HEK293 (cell line): ENCODE measurements at regions not wholly inside any gene's neighbourhood (a gene's known extent, or its start where the extent isn't known, plus 50 kb on each side); places are given as distances from the start of the nearest gene placed in this dataset.

Source experiments
- CTCF ChIA-PET: fragments of 350-600 bp; formaldehyde crosslinking; extraction: SDS; loops from one replicate; lab custom pipeline; 2021; ENCODE audit warnings: antibody characterized with exemption; lab: Yijun Ruan, JAX
- POLR2A ChIA-PET: fragments of 300-600 bp; formaldehyde crosslinking; extraction: SDS; loops from one replicate; lab custom pipeline; 2020; ENCODE audit warnings: antibody characterized with exemption, inconsistent platforms; lab: Yijun Ruan, JAX
- H3K27ac ChIP-seq: fragments of 200-500 bp; sonication (Bioruptor generic); 2 replicates; pipeline ENCODE4 v1.5.1; 2014; ENCODE audit warnings: low read depth, low read length, control low read depth, inconsistent platforms; ENCODE audit errors: extremely low read depth
- H3K36me3 ChIP-seq, 2 experiments: fragments of 200-500 bp in 1 of 2; sonication (Bioruptor generic) in 1 of 2; 1 replicate in 1 of 2; 2 replicates in 1 of 2; pipeline ENCODE4 v1.5.1; 2014 to 2017; ENCODE audit warnings: inconsistent platforms in 2 of 2, low read length in 2 of 2; ENCODE audit not compliant: control insufficient read depth in 2 of 2, insufficient read depth in 1 of 2
- H3K4me1 ChIP-seq: fragments of 200-500 bp; sonication (Bioruptor generic); 2 replicates; pipeline ENCODE4 v1.5.1; 2014; ENCODE audit warnings: mild to moderate bottlenecking, low read length, inconsistent platforms; ENCODE audit not compliant: control insufficient read depth, insufficient read depth
- H3K4me3 ChIP-seq: 2 replicates; pipeline ENCODE4 v1.5.1; 2011; ENCODE audit warnings: low read depth, mild to moderate bottlenecking, control low read depth, low read length, moderate library complexity
- H3K9me3 ChIP-seq: fragments of 200-500 bp; sonication (Bioruptor generic); 2 replicates; pipeline ENCODE4 v1.5.1; 2014; ENCODE audit warnings: low read depth, low read length, inconsistent platforms; ENCODE audit not compliant: control insufficient read depth, insufficient read depth
- BCL11A ChIP-seq: fragments of 450-650 bp; formaldehyde crosslinking; IDR thresholded peaks from 2 replicates; pipeline ENCODE4 v1.5.1; 2016; ENCODE audit warnings: low read depth, missing biosample characterization, missing genetic modification characterization
- GLI4 ChIP-seq: fragments of 450-650 bp; formaldehyde crosslinking; IDR thresholded peaks from 2 replicates; pipeline ENCODE4 v1.5.1; 2016; ENCODE audit warnings: missing biosample characterization, missing genetic modification characterization
- HOXC10 ChIP-seq: sonication (generic); formaldehyde crosslinking; IDR thresholded peaks from 2 replicates; pipeline ENCODE4 v1.8.1; 2023; ENCODE audit warnings: mild to moderate bottlenecking, missing genetic modification reagents
- KLF7 ChIP-seq: fragments of 450-650 bp; formaldehyde crosslinking; IDR thresholded peaks from 2 replicates; pipeline ENCODE4 v1.5.1; 2016; ENCODE audit warnings: missing biosample characterization, missing genetic modification characterization, borderline replicate concordance
- OSR2 ChIP-seq: fragments of 450-650 bp; formaldehyde crosslinking; IDR thresholded peaks from 2 replicates; pipeline ENCODE4 v1.5.1; 2016; ENCODE audit warnings: missing biosample characterization, missing genetic modification characterization
- OVOL3 ChIP-seq: fragments of 450-650 bp; formaldehyde crosslinking; IDR thresholded peaks from 2 replicates; pipeline ENCODE4 v1.5.1; 2016; ENCODE audit warnings: missing biosample characterization, missing genetic modification characterization
- ZBTB17 ChIP-seq: fragments of 450-650 bp; formaldehyde crosslinking; IDR thresholded peaks from 2 replicates; pipeline ENCODE4 v1.5.1; 2016; ENCODE audit warnings: missing biosample characterization, missing genetic modification characterization
- ZNF146 ChIP-seq: fragments of 450-650 bp; formaldehyde crosslinking; IDR thresholded peaks from 2 replicates; pipeline ENCODE4 v1.5.1; 2016; ENCODE audit warnings: missing biosample characterization, missing genetic modification characterization
- ZNF292 ChIP-seq: fragments of 450-650 bp; formaldehyde crosslinking; IDR thresholded peaks from 2 replicates; pipeline ENCODE4 v1.5.1; 2016; ENCODE audit warnings: low read depth, missing biosample characterization, missing genetic modification characterization, borderline replicate concordance
- ZNF335 ChIP-seq: fragments of 450-650 bp; formaldehyde crosslinking; conservative IDR thresholded peaks from 2 replicates; pipeline ENCODE4 v1.5.1; 2016; ENCODE audit warnings: missing biosample characterization, missing genetic modification characterization
- ZNF561 ChIP-seq: fragments of 450-650 bp; IDR thresholded peaks from 2 replicates; pipeline ENCODE4 v1.5.1; 2018; ENCODE audit warnings: missing biosample characterization, missing genetic modification characterization, borderline replicate concordance
- ZNF629 ChIP-seq: fragments of 450-650 bp; formaldehyde crosslinking; IDR thresholded peaks from 2 replicates; pipeline ENCODE4 v1.5.1; 2017; ENCODE audit warnings: missing biosample characterization, missing genetic modification characterization
- ZNF701 ChIP-seq: fragments of 450-650 bp; formaldehyde crosslinking; IDR thresholded peaks from 2 replicates; pipeline ENCODE4 v1.5.1; 2016; ENCODE audit warnings: missing biosample characterization, missing genetic modification characterization
- TF ChIP-seq, protein P1 (sequence below): fragments of 450-650 bp; formaldehyde crosslinking; IDR thresholded peaks from 2 replicates; pipeline ENCODE4 v1.5.1; 2016; ENCODE audit warnings: missing biosample characterization, missing genetic modification characterization
- TF ChIP-seq, protein P2 (sequence below): fragments of 450-650 bp; formaldehyde crosslinking; IDR thresholded peaks from 2 replicates; pipeline ENCODE4 v1.5.1; 2016; ENCODE audit warnings: missing biosample characterization, missing genetic modification characterization
- TF ChIP-seq, protein P3 (sequence below): fragments of 450-650 bp; formaldehyde crosslinking; IDR thresholded peaks from 2 replicates; pipeline ENCODE4 v1.5.1; 2016; ENCODE audit warnings: missing biosample characterization, missing genetic modification characterization, borderline replicate concordance
- TF ChIP-seq, protein P4 (sequence below): fragments of 450-650 bp; formaldehyde crosslinking; IDR thresholded peaks from 2 replicates; pipeline ENCODE4 v1.5.1; 2016; ENCODE audit warnings: missing biosample characterization, missing genetic modification characterization
- TF ChIP-seq, protein P5 (sequence below): fragments of 450-650 bp; formaldehyde crosslinking; IDR thresholded peaks from 2 replicates; pipeline ENCODE4 v1.5.1; 2016; ENCODE audit warnings: missing biosample characterization, missing genetic modification characterization

DNA sequence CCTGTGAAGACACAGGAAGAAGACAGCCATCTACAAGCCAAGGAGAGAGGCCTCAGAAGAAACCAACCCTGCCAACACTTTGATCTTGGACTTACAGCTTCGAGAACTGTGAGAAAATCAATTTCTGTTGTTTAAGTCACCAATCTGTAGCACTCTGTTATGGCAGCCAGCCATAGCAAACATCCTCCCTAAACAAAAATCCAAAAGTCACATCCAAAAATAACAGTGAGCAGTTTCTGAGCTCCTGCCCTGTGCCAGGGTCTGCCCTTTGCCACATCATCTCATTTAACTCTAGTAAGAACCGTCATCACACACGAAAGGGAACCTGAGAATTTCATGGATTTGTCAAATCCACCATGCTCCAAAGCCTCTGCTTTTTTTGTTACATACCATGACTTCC is 118.8 kb downstream of the TRIM36 start:
- no peak for TF ChIP-seq OVOL3 (tag by site-specific recombination)
- TF ChIP-seq ZNF561 (tag by site-specific recombination): no peak
- TF ChIP-seq GLI4 (tag by site-specific recombination): no peak
- TF ChIP-seq, protein P1, sequence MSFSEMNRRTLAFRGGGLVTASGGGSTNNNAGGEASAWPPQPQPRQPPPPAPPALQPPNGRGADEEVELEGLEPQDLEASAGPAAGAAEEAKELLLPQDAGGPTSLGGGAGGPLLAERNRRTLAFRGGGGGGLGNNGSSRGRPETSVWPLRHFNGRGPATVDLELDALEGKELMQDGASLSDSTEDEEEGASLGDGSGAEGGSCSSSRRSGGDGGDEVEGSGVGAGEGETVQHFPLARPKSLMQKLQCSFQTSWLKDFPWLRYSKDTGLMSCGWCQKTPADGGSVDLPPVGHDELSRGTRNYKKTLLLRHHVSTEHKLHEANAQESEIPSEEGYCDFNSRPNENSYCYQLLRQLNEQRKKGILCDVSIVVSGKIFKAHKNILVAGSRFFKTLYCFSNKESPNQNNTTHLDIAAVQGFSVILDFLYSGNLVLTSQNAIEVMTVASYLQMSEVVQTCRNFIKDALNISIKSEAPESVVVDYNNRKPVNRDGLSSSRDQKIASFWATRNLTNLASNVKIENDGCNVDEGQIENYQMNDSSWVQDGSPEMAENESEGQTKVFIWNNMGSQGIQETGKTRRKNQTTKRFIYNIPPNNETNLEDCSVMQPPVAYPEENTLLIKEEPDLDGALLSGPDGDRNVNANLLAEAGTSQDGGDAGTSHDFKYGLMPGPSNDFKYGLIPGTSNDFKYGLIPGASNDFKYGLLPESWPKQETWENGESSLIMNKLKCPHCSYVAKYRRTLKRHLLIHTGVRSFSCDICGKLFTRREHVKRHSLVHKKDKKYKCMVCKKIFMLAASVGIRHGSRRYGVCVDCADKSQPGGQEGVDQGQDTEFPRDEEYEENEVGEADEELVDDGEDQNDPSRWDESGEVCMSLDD (tag by site-specific recombination): no peak
- no peak for TF ChIP-seq KLF7
- TF ChIP-seq ZNF292: no peak
- TF ChIP-seq ZNF335 (tag by site-specific recombination): no peak
- no peak for TF ChIP-seq ZBTB17
- TF ChIP-seq ZNF146 (tag by site-specific recombination): no peak
- no peak for TF ChIP-seq HOXC10 (CRISPR knock-in tag)
- no peak for TF ChIP-seq OSR2 (tag by site-specific recombination)
- TF ChIP-seq, protein P2, sequence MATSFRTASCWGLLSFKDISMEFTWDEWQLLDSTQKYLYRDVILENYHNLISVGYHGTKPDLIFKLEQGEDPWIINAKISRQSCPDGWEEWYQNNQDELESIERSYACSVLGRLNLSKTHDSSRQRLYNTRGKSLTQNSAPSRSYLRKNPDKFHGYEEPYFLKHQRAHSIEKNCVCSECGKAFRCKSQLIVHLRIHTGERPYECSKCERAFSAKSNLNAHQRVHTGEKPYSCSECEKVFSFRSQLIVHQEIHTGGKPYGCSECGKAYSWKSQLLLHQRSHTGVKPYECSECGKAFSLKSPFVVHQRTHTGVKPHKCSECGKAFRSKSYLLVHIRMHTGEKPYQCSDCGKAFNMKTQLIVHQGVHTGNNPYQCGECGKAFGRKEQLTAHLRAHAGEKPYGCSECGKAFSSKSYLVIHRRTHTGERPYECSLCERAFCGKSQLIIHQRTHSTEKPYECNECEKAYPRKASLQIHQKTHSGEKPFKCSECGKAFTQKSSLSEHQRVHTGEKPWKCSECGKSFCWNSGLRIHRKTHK (tag by site-specific recombination): no peak
- no peak for TF ChIP-seq BCL11A (tag by site-specific recombination)
- no peak for TF ChIP-seq ZNF701 (tag by site-specific recombination)
- TF ChIP-seq, protein P3, sequence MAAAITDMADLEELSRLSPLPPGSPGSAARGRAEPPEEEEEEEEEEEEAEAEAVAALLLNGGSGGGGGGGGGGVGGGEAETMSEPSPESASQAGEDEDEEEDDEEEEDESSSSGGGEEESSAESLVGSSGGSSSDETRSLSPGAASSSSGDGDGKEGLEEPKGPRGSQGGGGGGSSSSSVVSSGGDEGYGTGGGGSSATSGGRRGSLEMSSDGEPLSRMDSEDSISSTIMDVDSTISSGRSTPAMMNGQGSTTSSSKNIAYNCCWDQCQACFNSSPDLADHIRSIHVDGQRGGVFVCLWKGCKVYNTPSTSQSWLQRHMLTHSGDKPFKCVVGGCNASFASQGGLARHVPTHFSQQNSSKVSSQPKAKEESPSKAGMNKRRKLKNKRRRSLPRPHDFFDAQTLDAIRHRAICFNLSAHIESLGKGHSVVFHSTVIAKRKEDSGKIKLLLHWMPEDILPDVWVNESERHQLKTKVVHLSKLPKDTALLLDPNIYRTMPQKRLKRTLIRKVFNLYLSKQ (tag by site-specific recombination): no peak
- TF ChIP-seq, protein P4, sequence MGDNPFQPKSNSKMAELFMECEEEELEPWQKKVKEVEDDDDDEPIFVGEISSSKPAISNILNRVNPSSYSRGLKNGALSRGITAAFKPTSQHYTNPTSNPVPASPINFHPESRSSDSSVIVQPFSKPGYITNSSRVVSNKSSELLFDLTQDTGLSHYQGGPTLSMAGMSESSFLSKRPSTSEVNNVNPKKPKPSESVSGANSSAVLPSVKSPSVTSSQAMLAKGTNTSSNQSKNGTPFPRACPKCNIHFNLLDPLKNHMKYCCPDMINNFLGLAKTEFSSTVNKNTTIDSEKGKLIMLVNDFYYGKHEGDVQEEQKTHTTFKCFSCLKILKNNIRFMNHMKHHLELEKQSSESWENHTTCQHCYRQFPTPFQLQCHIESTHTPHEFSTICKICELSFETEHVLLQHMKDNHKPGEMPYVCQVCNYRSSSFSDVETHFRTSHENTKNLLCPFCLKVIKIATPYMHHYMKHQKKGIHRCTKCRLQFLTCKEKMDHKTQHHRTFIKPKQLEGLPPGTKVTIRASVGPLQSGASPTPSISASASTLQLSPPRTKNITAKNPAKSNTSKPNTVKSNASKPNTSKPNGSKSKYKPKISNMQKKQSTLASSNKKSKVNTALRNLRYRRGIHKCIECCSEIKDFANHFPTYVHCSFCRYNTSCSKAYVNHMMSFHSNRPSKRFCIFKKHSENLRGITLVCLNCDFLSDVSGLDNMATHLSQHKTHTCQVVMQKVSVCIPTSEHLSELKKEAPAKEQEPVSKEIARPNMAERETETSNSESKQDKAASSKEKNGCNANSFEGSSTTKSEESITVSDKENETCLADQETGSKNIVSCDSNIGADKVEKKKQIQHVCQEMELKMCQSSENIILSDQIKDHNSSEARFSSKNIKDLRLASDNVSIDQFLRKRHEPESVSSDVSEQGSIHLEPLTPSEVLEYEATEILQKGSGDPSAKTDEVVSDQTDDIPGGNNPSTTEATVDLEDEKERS (tag by site-specific recombination): no peak
- no peak for TF ChIP-seq ZNF629 (tag by site-specific recombination)
- TF ChIP-seq, protein P5, sequence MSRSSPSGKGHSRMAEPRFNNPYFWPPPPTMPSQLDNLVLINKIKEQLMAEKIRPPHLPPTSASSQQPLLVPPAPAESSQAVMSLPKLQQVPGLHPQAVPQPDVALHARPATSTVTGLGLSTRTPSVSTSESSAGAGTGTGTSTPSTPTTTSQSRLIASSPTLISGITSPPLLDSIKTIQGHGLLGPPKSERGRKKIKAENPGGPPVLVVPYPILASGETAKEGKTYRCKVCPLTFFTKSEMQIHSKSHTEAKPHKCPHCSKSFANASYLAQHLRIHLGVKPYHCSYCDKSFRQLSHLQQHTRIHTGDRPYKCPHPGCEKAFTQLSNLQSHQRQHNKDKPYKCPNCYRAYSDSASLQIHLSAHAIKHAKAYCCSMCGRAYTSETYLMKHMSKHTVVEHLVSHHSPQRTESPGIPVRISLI (tag by site-specific recombination): no peak
- ChIA-PET POLR2A (no interaction called here), CTCF (interaction anchor here (0.6 kb wide), 1 partner anchor 273 kb away, joined by 3 read pairs; no protein-coding TSS in a partner anchor)
- Histone ChIP-seq H3K27ac (no peak overlapping the region), H3K36me3 (no peaks in the 10 kb centered on the region), H3K4me1 (no peaks in the 10 kb centered on the region), H3K4me3 (no peak overlapping the region), H3K9me3 (no peaks in the 10 kb centered on the region)
